ENCODE measurements at regions not wholly inside any gene's neighbourhood (a gene's known extent, or its start where the extent isn't known, plus 50 kb on each side); places are given as distances from the start of the nearest gene placed in this dataset.
"Not testable (repeated sequence)": the region's sequence is repeated elsewhere in the genome, so short reads cannot be mapped to it uniquely, and the experiment has no call there.

DNA sequence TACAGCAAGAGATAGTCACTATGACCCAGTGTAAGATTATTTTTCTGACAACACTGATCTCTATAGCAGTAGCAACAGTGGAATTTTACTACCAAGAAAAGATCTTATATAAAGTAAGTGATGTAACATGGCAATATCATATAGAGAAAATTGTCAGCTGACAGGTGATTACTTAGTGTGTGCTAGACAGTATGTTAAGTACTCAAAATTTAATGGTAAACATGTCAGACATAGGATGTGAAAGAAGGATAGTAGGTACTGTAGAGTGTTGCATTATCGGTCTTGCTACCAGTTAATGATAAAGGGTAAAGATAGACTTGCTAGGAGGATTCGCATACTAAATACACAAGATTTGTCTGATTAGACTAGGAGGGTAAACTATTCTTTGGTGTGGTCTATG is 247.4 kb downstream of the CYLC2 start:
- DNase-seq: no peak

DNA sequence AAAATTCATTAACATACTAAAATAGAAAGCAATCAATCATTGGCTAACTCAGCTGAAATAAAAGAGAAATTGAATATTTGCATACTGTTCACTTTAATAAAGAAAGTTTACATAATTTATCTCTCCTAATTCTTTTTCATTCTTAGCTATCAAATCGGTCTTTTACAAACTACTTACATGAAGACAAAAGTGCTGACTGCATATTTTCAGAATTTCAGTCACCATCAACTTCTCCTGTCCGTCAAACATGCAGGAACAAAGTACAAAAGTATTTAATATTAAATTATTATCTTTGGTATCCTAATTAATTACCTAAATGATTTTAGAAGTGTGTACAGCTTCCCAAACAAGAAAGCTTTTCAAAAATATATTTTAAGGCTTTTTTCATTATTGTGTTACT is 248.4 kb downstream of the CYLC2 start:
- DNase-seq: no peak

DNA sequence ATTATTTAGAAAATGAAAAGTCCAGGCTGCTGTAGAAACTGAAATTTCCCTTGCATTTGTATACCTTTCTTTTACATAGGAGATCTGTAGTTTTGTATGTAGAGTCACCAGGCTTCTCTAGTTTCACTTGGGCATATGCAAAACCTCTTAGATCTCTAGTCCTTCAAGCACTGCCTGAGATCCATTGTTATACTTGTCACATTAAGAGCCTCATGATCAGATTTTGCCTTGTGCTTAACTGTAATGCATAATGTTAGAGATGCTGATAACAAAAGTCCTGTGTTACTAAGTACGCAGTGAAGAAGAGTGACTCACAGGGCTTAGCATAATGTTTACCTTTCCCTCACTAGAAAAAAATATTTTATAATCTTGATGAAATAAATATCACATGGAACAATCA is 250.2 kb downstream of the CYLC2 start:
- DNase-seq: no peak

GRCh38 chr9:103261951-103262350 is 266.8 kb downstream of the CYLC2 start:
- no peak for DNase-seq

GRCh38 chr9:103266064-103266463 is 270.9 kb downstream of the CYLC2 start:
- DNase-seq: no peak

- DNase-seq: no peak
Observed at GRCh38 chr9:103277240-103277639, 282.1 kb downstream of the CYLC2 start.

- no peak for DNase-seq
Observed at GRCh38 chr9:103281126-103281525, 286.0 kb downstream of the CYLC2 start.

- no peak for DNase-seq
Observed at GRCh38 chr9:103287361-103287760, 292.2 kb downstream of the CYLC2 start.

GRCh38 chr9:103296189-103296588 is 301.1 kb downstream of the CYLC2 start:
- no peak for DNase-seq

GRCh38 chr9:103301051-103301450 is 305.9 kb downstream of the CYLC2 start:
- no peak for DNase-seq

DNA sequence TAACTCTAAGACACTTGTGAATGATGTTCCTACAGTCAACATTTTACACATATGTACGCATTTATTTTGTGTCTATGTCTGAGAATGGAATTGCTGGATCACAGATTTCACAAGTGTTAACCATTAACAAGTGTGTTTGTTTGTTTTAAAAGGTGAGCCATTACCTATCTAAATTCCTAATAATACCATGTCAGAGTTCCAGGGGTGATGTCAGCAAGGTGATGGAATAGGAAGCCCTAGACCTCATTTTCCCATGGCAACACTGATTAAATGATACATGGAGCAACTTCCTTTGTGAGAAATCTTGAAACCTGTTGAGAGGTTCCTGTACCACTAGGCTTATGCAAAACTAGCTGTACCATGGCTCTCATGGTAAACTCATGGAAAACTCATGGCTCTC is 309.7 kb downstream of the CYLC2 start:
- no peak for DNase-seq

- no peak for DNase-seq
Observed at GRCh38 chr9:103319979-103320378, 324.8 kb downstream of the CYLC2 start.

GRCh38 chr9:103323699-103324098 is 328.6 kb downstream of the CYLC2 start:
- DNase-seq: no peak

DNA sequence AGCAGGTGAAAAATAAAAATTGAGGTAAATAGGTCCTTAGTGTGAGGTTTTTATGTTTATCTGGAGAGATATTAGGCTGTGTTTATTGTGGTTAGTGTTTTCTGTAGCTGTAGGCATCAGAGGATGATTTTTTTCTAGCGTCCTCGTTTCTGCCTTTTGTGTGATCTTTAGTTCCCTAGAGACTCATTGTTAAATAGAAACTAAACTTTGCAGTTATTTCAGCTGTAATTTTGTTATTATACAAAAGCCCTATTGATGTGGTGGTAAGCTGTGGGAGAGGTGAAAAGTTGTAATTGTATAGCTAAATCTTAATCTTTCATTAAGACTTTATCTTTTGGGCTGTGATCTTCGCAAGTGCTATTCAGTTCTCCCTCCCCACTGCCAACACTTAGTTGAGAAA is 340.3 kb downstream of the CYLC2 start:
- no peak for DNase-seq

DNA sequence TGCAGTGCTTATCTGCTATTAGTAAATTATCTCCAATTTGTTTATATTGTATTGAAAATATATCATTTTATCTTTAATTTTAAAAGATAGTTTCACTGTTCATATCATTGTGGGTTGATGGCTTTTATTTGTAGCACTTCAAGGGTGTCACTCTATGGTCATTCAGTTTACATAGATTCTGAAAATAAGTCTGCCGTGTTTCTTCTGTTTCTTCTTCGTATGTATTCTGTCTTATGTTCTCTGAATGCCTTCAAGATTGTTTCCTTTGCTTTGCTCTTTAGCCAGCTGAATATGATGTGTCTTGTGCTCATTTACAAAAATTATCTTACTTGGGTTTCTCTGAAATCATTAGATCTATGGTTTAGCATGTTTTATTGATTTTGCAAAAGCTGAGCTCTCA is 359.9 kb downstream of the CYLC2 start:
- no peak for DNase-seq

DNA sequence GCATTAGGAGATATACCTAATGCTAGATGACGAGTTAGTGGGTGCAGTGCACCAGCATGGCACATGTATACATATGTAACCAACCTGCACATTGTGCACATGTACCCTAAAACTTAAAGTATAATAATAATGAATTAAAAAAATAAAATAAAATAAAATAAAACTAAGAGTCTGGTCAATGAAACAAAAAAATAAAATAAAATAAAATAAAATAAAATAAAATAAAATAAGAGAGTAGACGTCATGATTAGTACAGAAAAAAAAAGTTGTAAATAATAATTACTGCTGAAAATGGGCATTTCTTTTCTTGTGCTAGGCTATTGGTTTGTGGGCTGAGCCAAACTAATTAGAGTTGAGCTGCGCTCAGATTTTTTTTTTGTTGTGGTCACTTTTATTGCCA is 362.8 kb downstream of the CYLC2 start:
- DNase-seq: not testable (repeated sequence)

GRCh38 chr9:103361906-103362305 is 366.8 kb downstream of the CYLC2 start:
- DNase-seq: no peak

GRCh38 chr9:103362986-103363385 is 367.9 kb downstream of the CYLC2 start:
- no peak for DNase-seq

GRCh38 chr9:103364753-103365152 is 369.6 kb downstream of the CYLC2 start:
- DNase-seq: no peak

- DNase-seq: no peak
Observed at GRCh38 chr9:103371152-103371551, 376.0 kb downstream of the CYLC2 start.

DNA sequence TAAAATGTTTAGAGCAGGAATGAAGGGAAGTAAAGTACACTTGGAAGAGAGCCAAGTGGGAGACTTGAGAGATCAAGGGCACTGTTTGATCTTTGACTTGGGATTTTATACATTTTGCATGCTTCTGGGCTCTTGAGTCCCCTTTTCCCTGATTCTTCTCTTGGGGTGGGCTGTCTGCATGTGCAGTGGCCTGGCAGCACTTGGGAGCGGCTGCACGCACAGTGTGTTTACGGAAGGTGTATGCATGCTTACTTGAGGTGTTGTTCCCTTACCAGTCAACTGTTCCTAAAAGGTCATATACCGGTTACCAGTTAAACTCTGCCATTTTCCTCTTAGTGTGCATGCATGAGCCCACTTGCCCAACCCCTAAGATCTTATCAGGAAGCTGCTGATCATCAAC is 377.7 kb downstream of the CYLC2 start:
- DNase-seq: no peak

- no peak for DNase-seq
Observed at GRCh38 chr9:103377667-103378066, 382.5 kb downstream of the CYLC2 start.

DNA sequence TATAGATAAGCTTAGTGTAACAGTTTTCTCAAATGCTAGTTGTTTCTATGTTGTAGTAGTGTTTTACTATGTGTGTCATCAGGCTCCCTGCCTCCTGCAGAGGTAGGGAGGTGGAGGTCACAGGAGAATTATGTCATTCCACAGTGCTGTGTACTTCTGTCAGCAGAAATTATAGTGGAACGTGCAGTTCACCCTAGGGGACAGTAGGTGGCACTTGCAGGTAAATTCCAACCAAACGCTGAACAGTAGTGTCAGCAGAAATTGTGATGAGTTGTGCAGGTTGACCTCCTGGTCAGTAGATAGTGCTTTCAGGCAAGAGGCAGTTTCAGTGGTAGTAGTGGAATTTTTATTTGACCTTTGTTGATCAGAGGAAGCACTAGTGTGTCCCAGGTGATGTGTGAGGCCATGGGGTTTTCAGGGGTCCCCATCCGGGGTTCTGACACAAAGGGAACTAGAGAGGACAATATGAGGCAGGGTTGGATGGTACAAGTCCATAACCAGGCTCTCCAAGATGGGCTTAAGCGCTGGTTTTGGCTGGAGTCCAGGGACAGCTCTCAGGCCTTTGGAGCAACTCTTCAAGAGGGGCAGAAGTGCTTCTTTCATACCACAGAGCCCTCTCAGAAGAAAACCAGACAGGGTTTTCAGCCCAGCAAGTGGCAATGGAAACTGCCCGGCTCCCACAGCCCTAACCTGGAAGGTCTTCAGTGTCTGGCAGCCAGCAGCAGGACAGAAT is 402.9 kb downstream of the CYLC2 start:
- DNase-seq: peak; percentile 12

- DNase-seq: no peak
Observed at GRCh38 chr9:103399535-103399934, 404.4 kb downstream of the CYLC2 start.

DNA sequence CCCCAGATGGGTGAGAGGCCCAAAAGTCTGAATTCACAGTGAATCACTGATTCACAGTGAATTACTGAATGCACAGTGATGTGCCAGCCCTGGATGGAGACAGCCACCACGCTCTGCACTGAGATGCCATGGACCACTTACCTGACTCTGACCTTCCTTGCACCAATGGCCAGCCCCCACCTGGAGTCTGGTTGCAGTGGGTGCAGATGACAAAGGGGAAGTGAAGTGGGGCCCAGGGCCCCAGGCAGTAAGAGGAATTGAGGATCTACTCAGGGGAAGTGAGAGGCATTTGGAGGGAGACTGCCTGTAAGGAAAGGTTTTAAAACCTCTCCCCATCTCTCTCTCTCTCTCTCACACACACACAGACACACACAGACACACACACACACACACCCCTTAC is 412.1 kb downstream of the CYLC2 start:
- DNase-seq: no peak
